NCI-H1694 treated with DMSO at 0.1 percent for 48 hours (cell line): ENCODE measurements at regions not wholly inside any gene's neighbourhood (a gene's known extent, or its start where the extent isn't known, plus 50 kb on each side); places are given as distances from the start of the nearest gene placed in this dataset.

Source experiments
- DNase-seq: peaks from one replicate; lab custom pipeline; 2025; lab: John Stamatoyannopoulos, UW

- DNase-seq = no peak
Observed at GRCh38 chr6:139812939-139813338, 438.5 kb upstream of the CITED2 start.

DNA sequence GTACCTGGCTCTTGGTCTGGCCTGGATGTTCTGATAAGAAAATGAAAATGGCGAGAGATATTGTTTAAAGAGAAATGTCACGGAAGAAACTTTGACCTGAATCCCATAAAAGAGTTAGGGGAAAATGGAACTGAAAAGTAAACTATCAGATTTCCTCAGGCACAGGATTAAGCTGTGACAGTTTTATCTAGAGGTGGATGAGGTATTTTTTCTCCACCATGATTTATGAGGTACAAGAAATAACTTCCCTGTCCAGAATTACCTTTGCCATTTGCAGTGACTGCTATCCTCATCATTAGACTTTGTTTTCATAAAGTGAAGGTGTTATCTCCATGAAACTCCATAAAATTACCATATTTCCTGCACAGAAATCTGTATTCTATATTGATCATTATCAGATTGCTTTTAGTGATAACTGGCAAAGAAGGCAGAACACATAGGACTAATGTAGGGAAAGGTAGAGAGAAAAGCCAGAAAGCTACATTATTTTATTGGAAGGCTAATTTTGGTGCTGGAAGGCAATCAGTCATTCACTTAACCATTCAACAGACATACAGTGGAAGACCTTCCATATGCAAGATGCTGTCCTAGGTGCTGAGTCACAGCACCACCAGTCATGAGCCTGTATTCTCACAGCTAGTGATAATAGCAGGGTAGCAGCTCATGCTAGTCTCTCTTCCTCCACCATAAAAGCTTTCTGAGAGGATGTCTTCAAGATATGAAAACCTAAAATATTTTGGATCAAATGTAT is 427.3 kb upstream of the CITED2 start:
- DNase-seq = no peak

DNA sequence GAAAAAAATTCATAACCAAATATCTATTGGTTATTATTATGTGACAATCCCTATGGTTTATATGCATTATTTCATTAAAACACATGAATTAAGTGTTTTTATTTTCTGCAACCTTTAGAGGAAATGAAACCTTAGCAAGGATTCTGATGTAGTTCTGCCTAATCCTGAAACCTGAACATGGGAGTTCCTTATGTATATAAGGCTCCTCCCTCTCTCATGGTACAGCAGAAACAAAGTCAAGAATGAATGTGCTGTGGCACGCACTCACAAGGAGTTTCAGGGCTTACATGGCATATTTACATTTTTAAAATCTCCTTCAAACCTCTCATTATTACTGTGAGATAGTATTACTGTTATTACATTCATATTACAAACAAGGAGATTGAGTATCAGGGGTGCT is 426.4 kb upstream of the CITED2 start:
- DNase-seq = no peak

DNA sequence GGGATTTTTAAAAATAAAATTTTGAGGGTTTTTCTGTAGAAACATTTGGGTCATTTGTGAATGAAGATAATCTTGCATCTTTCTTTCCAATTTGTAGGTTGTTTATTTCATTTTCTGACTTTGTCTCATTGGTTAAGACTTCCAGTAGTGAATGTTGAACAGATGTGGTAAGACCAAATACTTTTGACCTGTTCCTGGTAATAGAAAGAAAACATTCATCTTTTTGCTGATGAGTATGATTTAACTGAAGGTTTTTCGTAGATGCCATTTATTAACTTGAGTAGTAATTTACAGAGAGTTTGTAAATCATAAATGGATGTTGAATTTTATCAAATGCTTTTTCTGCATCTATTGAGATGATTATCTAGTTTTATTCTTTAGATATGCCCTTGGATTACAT is 416.1 kb upstream of the CITED2 start:
- DNase-seq = no peak

DNA sequence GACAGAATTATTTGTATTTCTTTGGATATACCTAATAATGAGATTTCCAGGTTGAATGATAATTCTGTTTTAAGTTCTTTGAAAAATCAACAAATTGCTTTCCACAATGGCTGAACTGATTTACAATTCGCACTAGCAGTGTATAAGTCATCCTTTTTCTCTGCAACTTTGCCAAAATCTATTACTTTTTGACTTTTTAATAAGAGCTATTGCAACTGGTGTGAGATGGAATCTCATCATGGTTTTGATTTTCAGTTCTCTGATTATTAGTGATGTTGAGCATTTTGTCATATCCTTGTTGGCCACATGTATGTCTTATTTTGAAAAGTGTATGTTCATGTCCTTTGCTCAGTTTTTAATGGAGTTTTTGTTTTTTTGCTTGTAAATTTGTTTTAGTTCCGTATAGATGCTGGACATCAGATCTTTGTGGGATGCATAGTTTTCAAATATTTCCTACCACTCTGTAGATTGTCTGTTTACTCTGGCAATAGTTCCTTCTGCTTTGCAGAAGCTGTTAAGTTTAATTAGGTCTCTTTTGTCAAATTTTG is 409.8 kb upstream of the CITED2 start:
- DNase-seq = no peak

DNA sequence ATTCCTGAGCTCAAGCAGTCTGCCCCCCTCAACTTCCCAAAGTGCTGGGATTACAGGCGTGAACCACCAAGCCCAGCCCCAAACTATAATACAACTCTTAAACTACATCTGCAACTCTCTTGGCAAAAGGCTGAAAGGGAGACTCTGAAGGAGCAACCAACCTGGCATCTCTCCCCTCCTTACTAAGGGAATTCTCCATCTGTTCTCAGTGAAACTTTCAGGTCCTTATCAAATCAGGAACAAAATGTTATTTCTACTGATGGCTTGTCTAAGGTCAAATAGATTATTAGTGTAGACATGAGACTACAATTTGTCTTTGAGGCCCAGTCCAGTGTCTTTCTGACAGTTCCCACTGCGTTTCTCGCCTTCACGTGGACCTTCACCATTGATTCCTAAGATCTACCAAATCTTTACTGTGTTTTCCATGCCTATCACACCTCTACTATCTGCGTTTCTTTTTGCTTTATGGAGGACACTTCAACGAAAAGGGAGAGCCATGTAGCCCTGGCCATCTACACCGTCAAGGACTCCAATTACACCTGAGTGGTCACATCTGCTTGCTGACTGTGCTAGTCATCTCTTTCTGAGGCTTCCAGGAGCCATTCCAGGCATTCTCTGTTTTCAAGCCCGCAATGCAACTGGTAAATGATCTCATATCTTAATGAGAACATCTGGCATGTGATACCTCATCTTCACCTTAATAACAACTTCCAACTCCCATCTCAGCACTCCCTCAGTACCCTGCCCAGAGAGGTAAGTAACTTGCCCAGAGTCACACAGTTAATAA is 405.7 kb upstream of the CITED2 start:
- no peak for DNase-seq

DNA sequence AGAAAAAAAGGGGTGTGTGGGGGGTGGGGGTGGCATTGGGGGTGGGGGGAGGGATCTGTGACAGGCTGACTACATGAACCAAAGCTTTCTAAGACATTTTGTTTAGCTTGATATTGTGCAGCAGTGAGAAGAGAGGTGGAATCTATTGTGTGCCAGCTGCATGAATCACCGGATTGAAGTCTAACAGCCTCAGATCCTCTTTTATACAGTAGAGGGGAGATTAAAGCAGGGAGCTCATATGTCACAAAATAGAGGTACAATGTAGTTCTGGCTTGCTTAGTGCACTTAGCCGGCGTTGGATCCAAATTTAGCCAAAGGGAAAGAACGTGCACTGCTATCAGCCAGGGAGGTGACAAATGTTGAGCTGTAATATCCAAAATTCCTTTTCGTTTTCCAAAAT is 404.2 kb upstream of the CITED2 start:
- DNase-seq = no peak

- DNase-seq = no peak
Observed at GRCh38 chr6:139778106-139778505, 403.7 kb upstream of the CITED2 start.

- no peak for DNase-seq
Observed at GRCh38 chr6:139777202-139777970, 402.9 kb upstream of the CITED2 start.

DNA sequence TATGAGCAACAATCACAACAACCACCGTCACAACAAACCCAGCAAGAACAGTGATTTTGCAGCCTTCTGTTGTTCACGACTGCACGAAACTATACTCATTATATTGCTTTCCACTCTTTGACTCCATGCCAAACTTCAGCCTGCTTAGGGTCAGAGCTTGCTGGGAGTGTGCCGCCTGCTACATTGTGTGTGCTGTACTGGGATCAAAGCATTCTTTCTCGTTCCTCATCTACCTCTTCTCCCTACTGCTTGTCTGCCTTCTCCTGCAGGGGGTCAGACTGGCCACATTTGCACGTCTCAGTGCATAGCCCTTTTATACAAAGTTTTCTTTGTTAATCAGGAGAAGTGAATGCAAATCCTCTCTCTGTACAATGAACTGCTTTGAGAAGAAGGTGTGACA is 401.6 kb upstream of the CITED2 start:
- no peak for DNase-seq

- no peak for DNase-seq
Observed at GRCh38 chr6:139768196-139768595, 393.7 kb upstream of the CITED2 start.

GRCh38 chr6:139766796-139767195 is 392.3 kb upstream of the CITED2 start:
- no peak for DNase-seq

DNA sequence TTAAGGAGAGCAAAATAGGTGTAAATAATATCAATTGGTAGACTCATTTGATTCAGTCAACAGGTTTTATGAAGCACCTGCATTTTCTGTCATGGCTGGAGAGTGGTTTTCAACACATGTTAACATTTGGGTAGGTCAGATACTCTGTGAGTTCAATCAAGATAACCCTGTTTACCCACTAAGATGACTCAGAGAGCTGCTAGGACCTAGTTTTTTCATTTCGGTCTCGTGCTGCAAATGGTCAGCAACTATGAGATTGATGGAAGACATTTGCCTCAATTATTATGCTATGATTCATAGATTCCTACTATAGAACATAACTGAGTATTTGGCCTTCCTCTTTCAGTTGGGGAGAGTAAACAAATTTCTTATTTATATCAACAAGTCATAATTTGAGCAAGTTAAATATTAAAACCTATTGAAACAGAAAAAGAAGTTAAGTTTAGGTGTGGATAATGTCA is 391.4 kb upstream of the CITED2 start:
- DNase-seq = no peak

DNA sequence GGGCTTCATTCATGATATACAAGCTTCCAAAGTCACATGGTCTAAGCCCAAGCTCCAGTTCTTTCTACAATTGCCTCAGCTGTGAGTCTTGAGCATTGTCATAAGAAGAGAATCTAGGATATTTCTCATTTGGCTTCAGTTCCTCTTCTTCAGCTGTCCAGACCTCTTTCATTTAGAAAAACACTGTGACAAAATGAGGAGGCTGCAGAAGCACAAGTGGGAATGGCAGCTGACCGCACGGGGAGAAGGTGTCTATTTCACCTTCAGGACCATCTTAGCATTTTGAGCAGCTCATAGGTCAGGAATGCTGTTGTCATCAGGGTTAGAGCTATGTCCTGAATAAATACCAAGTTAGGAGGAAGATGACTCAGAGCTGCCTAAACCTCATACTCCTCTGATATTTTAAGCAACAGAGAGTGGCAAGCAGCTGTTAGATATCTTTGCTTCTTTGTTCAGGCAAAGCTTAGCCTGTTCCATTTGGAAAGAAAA is 390.1 kb upstream of the CITED2 start:
- DNase-seq = no peak

DNA sequence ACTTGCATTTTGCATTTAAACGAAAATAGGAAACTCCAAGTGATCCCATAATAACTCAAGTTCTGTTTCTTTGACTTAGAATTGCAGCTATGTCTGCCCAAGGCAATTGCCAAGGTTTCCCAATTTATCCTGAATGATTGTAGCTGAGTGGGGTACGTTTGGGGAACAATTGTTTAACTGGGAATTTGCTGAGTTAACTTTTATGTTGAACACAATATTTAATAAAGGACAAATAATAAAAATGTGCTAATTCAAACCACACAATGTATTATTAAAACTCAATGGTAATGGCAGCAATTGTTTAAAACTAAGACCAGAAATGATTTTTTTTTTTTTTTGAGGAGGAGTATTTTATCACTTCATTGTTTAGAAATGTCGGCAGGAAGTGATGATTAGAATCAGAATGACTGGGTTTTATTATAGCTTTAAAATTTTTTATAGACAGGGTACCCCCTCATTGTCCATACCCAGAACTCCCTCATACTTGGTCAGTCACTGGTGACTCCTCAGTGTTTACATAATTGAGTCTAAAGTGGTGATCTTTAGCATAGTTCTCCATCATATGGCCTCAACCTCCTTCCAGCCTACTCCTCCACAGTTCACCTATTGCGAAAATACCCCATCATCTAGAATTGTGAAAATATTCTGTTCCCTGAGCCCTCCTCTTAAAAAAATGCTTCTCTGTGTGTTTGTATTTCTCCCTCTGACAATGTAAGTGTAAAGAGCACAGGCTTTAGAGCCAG is 389.2 kb upstream of the CITED2 start:
- DNase-seq = no peak

DNA sequence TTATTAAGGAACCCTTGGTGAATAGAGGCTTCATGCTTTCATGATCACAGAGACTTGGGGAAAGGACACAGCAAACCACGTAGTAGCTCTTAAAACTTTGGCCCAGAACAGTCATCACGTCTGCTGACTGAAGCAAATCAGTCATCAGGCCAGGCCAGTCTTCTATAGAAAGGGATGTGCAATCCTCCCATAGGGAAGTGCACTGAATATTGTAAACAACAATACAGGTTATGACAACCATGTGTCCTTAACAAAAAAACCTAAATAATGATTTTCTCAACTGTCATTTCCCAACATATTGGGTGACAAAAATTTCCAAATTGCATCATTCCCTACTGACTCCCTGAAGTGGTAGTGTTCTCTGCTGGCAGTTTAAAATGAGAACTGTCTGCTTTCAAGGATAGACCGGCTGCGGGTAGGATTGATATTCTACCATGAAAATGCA is 388.2 kb upstream of the CITED2 start:
- DNase-seq = no peak

- no peak for DNase-seq
Observed at GRCh38 chr6:139760128-139760527, 385.7 kb upstream of the CITED2 start.

GRCh38 chr6:139759086-139759485 is 384.6 kb upstream of the CITED2 start:
- DNase-seq = no peak

DNA sequence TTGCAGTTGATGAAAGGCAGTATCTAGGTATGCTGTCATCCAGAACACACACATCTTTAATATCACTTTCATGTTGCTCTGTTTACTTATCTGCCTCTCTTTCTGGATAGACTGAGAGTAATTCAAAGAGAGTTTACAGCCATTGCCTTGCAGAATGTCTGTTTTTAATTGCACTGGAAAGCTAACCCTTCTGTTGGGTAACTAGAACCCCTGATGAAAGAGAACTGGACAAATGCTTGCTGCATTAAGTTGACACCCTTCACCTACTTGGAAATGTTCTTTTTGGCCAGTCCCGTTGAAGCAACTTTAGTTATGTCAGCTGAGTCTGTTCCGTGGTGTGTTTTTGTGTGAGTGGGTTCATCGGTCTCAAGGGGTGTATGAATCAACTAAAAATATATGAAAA is 383.8 kb upstream of the CITED2 start:
- no peak for DNase-seq

- DNase-seq = no peak
Observed at GRCh38 chr6:139757784-139758183, 383.3 kb upstream of the CITED2 start.

DNA sequence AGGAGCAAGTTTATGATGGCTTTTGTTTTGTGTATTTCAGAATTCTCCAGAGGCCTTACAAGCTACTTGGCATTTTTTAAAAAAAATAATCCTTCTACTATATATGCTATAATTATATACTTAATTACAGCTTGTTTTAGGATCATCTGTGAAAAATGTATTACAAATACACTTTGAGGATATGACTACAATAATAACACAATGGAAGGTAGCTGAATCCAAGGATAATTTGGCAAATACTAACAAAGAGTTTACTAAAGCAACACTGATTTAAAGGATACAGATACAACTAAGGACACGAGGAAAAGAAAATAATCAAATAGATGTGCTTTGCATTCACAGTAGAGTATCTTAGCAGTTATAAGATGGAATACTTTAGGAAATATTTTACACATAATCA is 381.9 kb upstream of the CITED2 start:
- no peak for DNase-seq
